Stimulated activated naive CD8-positive, alpha-beta T cell treated with anti-CD3 and anti-CD28 coated beads, Interleukin-15, Interleukin-2, amounts not matched to agents 100 U/mL and 50 U/mL, for 24 hours (primary cell): ENCODE measurements at regions not wholly inside any gene's neighbourhood (a gene's known extent, or its start where the extent isn't known, plus 50 kb on each side); places are given as distances from the start of the nearest gene placed in this dataset.

ENCODE experiments used
- ATAC-seq: fragments of 150-1000 bp; cut with Tn5 transposase; one replicate; pipeline ENCODE4 v1.10.0; 2021
- DNase-seq: peaks from one replicate; pipeline ENCODE4 v3.0.0; 2021

- ATAC-seq (no peak), DNase-seq (no peak)
These were observed 153.5 kb upstream of the RAI14 start for GRCh38 chr5:34502581-34502980.

GRCh38 chr5:34503379-34504253 lies 152.5 kb upstream of the RAI14 start:
- no peak for DNase-seq

GRCh38 chr5:34504967-34505366 lies 151.2 kb upstream of the RAI14 start:
- DNase-seq = no peak
- ATAC-seq = no peak

More at GRCh38 chr5:34503379-34504253, 152.5 kb upstream of the RAI14 start:
- no peak for ATAC-seq

- ATAC-seq = no peak
- DNase-seq = no peak
These were observed 150.4 kb upstream of the RAI14 start for GRCh38 chr5:34505731-34506130.

GRCh38 chr5:34507933-34508332 lies 148.2 kb upstream of the RAI14 start:
- DNase-seq (no peak), ATAC-seq (no peak)

- no peak for ATAC-seq
- no peak for DNase-seq
These were observed 146.7 kb upstream of the RAI14 start for GRCh38 chr5:34509392-34509791.

- no peak for ATAC-seq
- no peak for DNase-seq
These were observed 146.1 kb upstream of the RAI14 start for GRCh38 chr5:34510002-34510401.

GRCh38 chr5:34511063-34511462 lies 145.1 kb upstream of the RAI14 start:
- ATAC-seq (no peak), DNase-seq (no peak)

GRCh38 chr5:34511481-34511880 lies 144.6 kb upstream of the RAI14 start:
- ATAC-seq (no peak), DNase-seq (no peak)

- DNase-seq (no peak), ATAC-seq (no peak)
These were observed 144.2 kb upstream of the RAI14 start for GRCh38 chr5:34511915-34512314.

- DNase-seq (no peak), ATAC-seq (no peak)
These were observed 140.0 kb upstream of the RAI14 start for GRCh38 chr5:34516166-34516565.

GRCh38 chr5:34516686-34517085 lies 139.4 kb upstream of the RAI14 start:
- no peak for DNase-seq
- no peak for ATAC-seq

GRCh38 chr5:34517249-34517648 lies 138.9 kb upstream of the RAI14 start:
- ATAC-seq = no peak
- no peak for DNase-seq

- ATAC-seq = no peak
- DNase-seq = no peak
These were observed 136.5 kb upstream of the RAI14 start for GRCh38 chr5:34519489-34520220.

GRCh38 chr5:34521628-34522290 lies 134.4 kb upstream of the RAI14 start:
- DNase-seq (no peak), ATAC-seq (no peak)

- DNase-seq (peak; percentile 61), ATAC-seq (no peak)
These were observed 133.3 kb upstream of the RAI14 start for GRCh38 chr5:34522599-34523386.

GRCh38 chr5:34523387-34523726 lies 132.8 kb upstream of the RAI14 start:
- DNase-seq (no peak), ATAC-seq (no peak)

GRCh38 chr5:34524123-34524522 lies 132.0 kb upstream of the RAI14 start:
- no peak for ATAC-seq
- no peak for DNase-seq

GRCh38 chr5:34525761-34526160 lies 130.4 kb upstream of the RAI14 start:
- no peak for DNase-seq
- ATAC-seq = no peak

- ATAC-seq (no peak), DNase-seq (no peak)
These were observed 129.3 kb upstream of the RAI14 start for GRCh38 chr5:34526682-34527305.

GRCh38 chr5:34529581-34530331 lies 126.4 kb upstream of the RAI14 start:
- no peak for ATAC-seq
- no peak for DNase-seq
